Natural killer cell (primary cell): ENCODE measurements at regions not wholly inside any gene's neighbourhood (a gene's known extent, or its start where the extent isn't known, plus 50 kb on each side); places are given as distances from the start of the nearest gene placed in this dataset.

Source experiments
- ATAC-seq, 3 donors: fragments of 150-1000 bp in 2 of 3; fragments of 200-7000 bp in 1 of 3; cut with Tn5 transposase; 1 replicate in 1 of 3; 2 replicates in 2 of 3; pipeline ENCODE4 v1.10.0; 2021; ENCODE audit warnings: mild to moderate bottlenecking in 2 of 3, moderate library complexity in 2 of 3
- DNase-seq, 2 donors: peaks; one replicate each; pipeline versions ENCODE4 v3.0.0 to v3.0.0-alpha.2; 2013 to 2021; ENCODE audit warnings: mixed read lengths in 1 of 2
- H3K27ac ChIP-seq: one replicate; pipeline ENCODE4 v1.5.1; 2013; ENCODE audit warnings: mild to moderate bottlenecking, low read length
- H3K27me3 ChIP-seq: one replicate; pipeline ENCODE4 v1.6.1; 2013; ENCODE audit warnings: low read length; ENCODE audit not compliant: control insufficient read depth, insufficient read depth
- H3K36me3 ChIP-seq: one replicate; pipeline ENCODE4 v1.6.1; 2013; ENCODE audit warnings: low read length; ENCODE audit not compliant: control insufficient read depth, insufficient read depth
- H3K4me1 ChIP-seq: one replicate; pipeline ENCODE4 v1.6.1; 2013; ENCODE audit warnings: low read length; ENCODE audit not compliant: control insufficient read depth, insufficient read depth
- H3K4me3 ChIP-seq: one replicate; pipeline ENCODE4 v1.5.1; 2013; ENCODE audit warnings: low read length
- H3K9me3 ChIP-seq: one replicate; pipeline ENCODE4 v1.6.1; 2013; ENCODE audit warnings: low read length; ENCODE audit not compliant: control insufficient read depth, insufficient read depth
- H3K27ac Mint-ChIP-seq, 2 donors: one replicate each; pipeline ENCODE4 v1.8.0; 2022; ENCODE audit warnings: mild to moderate bottlenecking in 2 of 2, mixed read lengths in 2 of 2, moderate library complexity in 1 of 2
- H3K27me3 Mint-ChIP-seq, 2 donors: one replicate each; pipeline ENCODE4 v1.8.0; 2022; ENCODE audit warnings: low read depth in 2 of 2, mixed read lengths in 2 of 2
- H3K36me3 Mint-ChIP-seq: one replicate; pipeline ENCODE4 v1.8.0; 2022; ENCODE audit warnings: mixed read lengths
- H3K4me1 Mint-ChIP-seq, 2 donors: one replicate each; pipeline ENCODE4 v1.8.0; 2022; ENCODE audit warnings: mixed read lengths in 2 of 2
- H3K4me3 Mint-ChIP-seq: one replicate; pipeline ENCODE4 v1.8.0; 2022; ENCODE audit warnings: mild to moderate bottlenecking, moderate library complexity, mixed read lengths
- H3K9me3 Mint-ChIP-seq, 2 donors: one replicate each; pipeline ENCODE4 v1.8.0; 2022; ENCODE audit warnings: mixed read lengths in 2 of 2
- WGBS: methylation state at CpG from one replicate; pipeline ENCODE4 v1.1.7; 2013; ENCODE audit warnings: missing lambda C conversion rate; ENCODE audit not compliant: insufficient coverage; 5-methylcytosine and 5-hydroxymethylcytosine counted together
- intact Hi-C: fragments of 100-400 bp; cut with micrococcal nuclease; formaldehyde crosslinking; loops from one replicate; pipeline ENCODE4 v1.14.2; 2022
- TF ChIP-seq, protein P1 (sequence below): fragments of 200-600 bp; IDR thresholded peaks from one replicate; pipeline ENCODE4 v1.8.0; 2022; ENCODE audit warnings: antibody characterized with exemption

DNA sequence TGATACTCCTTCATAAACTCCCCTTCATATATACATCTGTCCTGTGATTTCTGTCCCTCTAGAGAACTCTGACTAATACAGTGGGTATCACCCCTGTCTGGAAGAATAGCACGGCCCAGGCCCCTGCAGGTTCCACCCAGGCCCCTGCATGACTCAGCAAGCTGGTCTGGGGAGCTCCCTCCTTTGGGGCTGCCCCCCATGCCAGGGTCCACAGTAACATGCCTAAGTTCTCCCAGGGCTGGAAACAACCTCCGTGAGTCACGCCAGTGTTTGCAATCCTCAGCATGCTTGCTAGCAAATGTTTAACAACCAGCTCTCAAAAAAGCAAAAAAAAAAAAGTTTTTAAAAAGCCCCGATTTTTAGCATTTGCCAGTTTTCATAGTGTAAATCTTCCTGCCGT, 134.3 kb upstream of the CDH4 start:
- no peaks in the 10 kb centered on the region for H3K9me3 ChIP-seq
- peaks cover 4 to 14% of the 10 kb centered on the region in 2 donors for H3K27me3 Mint-ChIP-seq
- WGBS = 76% methylated on average over 5 of the region's 5 CpGs
- ATAC-seq (no peak), DNase-seq (no peak)
- TF ChIP-seq, protein P1, sequence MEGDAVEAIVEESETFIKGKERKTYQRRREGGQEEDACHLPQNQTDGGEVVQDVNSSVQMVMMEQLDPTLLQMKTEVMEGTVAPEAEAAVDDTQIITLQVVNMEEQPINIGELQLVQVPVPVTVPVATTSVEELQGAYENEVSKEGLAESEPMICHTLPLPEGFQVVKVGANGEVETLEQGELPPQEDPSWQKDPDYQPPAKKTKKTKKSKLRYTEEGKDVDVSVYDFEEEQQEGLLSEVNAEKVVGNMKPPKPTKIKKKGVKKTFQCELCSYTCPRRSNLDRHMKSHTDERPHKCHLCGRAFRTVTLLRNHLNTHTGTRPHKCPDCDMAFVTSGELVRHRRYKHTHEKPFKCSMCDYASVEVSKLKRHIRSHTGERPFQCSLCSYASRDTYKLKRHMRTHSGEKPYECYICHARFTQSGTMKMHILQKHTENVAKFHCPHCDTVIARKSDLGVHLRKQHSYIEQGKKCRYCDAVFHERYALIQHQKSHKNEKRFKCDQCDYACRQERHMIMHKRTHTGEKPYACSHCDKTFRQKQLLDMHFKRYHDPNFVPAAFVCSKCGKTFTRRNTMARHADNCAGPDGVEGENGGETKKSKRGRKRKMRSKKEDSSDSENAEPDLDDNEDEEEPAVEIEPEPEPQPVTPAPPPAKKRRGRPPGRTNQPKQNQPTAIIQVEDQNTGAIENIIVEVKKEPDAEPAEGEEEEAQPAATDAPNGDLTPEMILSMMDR = no peak
- no peak overlapping the region for H3K27ac Mint-ChIP-seq
- H3K9me3 Mint-ChIP-seq = no peaks in the 10 kb centered on the region
- no peak overlapping the region for H3K27ac ChIP-seq
- H3K36me3 ChIP-seq = no peaks in the 10 kb centered on the region
- H3K4me3 ChIP-seq = no peak overlapping the region
- H3K4me1 Mint-ChIP-seq = peaks cover 7% of the 10 kb centered on the region in 2 donors
- H3K4me1 ChIP-seq = no peaks in the 10 kb centered on the region
- intact Hi-C loops = no loop called here
- no peaks in the 10 kb centered on the region for H3K27me3 ChIP-seq
- no peak overlapping the region for H3K4me3 Mint-ChIP-seq
- no peaks in the 10 kb centered on the region for H3K36me3 Mint-ChIP-seq

GRCh38 chr20:61118429-61119224, 133.4 kb upstream of the CDH4 start:
- Mint-ChIP-seq H3K9me3 (no peaks in the 10 kb centered on the region), H3K4me1 (peaks cover 7% of the 10 kb centered on the region in 2 donors), H3K36me3 (no peaks in the 10 kb centered on the region), H3K27ac (no peak overlapping the region), H3K4me3 (no peak overlapping the region), H3K27me3 (peaks cover 4 to 14% of the 10 kb centered on the region in 2 donors)
- DNase-seq (no peak), ATAC-seq (no peak)
- H3K36me3 ChIP-seq = no peaks in the 10 kb centered on the region
- H3K27me3 ChIP-seq = no peaks in the 10 kb centered on the region
- 87% methylated on average over 14 of the region's 14 CpGs for WGBS
- TF ChIP-seq, protein P1 = no peak
- H3K27ac ChIP-seq = no peak overlapping the region
- no peaks in the 10 kb centered on the region for H3K4me1 ChIP-seq
- intact Hi-C loops = no loop called here
- H3K4me3 ChIP-seq = no peak overlapping the region
- no peaks in the 10 kb centered on the region for H3K9me3 ChIP-seq

DNA sequence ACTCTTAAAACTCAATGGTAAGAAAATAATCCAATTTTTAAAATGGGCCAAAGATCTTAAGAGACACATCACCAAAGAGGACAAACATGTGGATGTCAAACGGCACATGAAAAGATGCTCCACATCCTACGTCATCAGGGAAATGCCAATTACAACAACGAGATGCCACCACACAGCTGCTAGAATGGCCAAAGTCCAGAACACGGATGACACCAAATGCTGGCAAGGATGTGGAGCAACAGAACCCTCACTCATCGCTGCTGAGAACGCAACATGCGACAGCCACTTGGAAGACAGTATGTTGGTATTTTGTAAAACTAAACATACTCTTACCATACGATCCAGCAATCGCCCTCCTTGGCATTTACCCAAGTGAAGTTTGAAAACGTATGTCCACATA, 132.8 kb upstream of the CDH4 start:
- Mint-ChIP-seq H3K36me3 (no peaks in the 10 kb centered on the region), H3K4me3 (no peak overlapping the region), H3K27me3 (peaks cover 4 to 14% of the 10 kb centered on the region in 2 donors), H3K4me1 (peaks cover 7% of the 10 kb centered on the region in 2 donors), H3K9me3 (no peaks in the 10 kb centered on the region), H3K27ac (no peak overlapping the region)
- DNase-seq (no peak), ATAC-seq (no peak)
- WGBS = 87% methylated on average over 10 of the region's 10 CpGs
- Histone ChIP-seq H3K4me1 (no peaks in the 10 kb centered on the region), H3K9me3 (no peaks in the 10 kb centered on the region), H3K27me3 (no peaks in the 10 kb centered on the region), H3K4me3 (no peak overlapping the region), H3K36me3 (no peaks in the 10 kb centered on the region), H3K27ac (no peak overlapping the region)
- TF ChIP-seq, protein P1 = no peak
- intact Hi-C loops = no loop called here
